SW 1271 (cell line): ENCODE measurements at regions not wholly inside any gene's neighbourhood (a gene's known extent, or its start where the extent isn't known, plus 50 kb on each side); places are given as distances from the start of the nearest gene placed in this dataset.

Experiments used
- DNase-seq, 2 experiments: peaks; one replicate each; lab custom pipeline; 2025; lab: John Stamatoyannopoulos, UW

- no peak for DNase-seq
Measured at GRCh38 chr3:194925614-194926013, 239.9 kb downstream of the FAM43A start.

GRCh38 chr3:194928227-194928626, 242.5 kb downstream of the FAM43A start:
- no peak for DNase-seq

GRCh38 chr3:194928831-194929577, 243.3 kb downstream of the FAM43A start:
- no peak for DNase-seq

- no peak for DNase-seq
Measured at GRCh38 chr3:194929578-194929960, 243.9 kb downstream of the FAM43A start.

GRCh38 chr3:194930377-194931204, 244.9 kb downstream of the FAM43A start:
- DNase-seq: peak in 1 of 2 experiments; percentile 46

- no peak for DNase-seq
Measured at GRCh38 chr3:194931347-194931746, 245.7 kb downstream of the FAM43A start.

GRCh38 chr3:194931865-194932264, 246.2 kb downstream of the FAM43A start:
- no peak for DNase-seq

GRCh38 chr3:194933465-194933864, 247.8 kb downstream of the FAM43A start:
- DNase-seq: no peak

- DNase-seq: no peak
Measured at GRCh38 chr3:194935061-194935460, 249.4 kb downstream of the FAM43A start.

GRCh38 chr3:194935632-194936470, 250.2 kb downstream of the FAM43A start:
- no peak for DNase-seq

- no peak for DNase-seq
Measured at GRCh38 chr3:194936659-194937058, 251.0 kb downstream of the FAM43A start.

- DNase-seq: no peak
Measured at GRCh38 chr3:194937144-194937543, 251.5 kb downstream of the FAM43A start.

GRCh38 chr3:194937882-194938321, 252.2 kb downstream of the FAM43A start:
- DNase-seq: no peak

GRCh38 chr3:194938845-194939531, 253.3 kb downstream of the FAM43A start:
- DNase-seq: no peak

GRCh38 chr3:194939532-194939909, 253.8 kb downstream of the FAM43A start:
- no peak for DNase-seq

- DNase-seq: no peak
Measured at GRCh38 chr3:194939949-194940770, 254.5 kb downstream of the FAM43A start.

GRCh38 chr3:194941360-194941955, 255.8 kb downstream of the FAM43A start:
- DNase-seq: no peak

GRCh38 chr3:194941956-194942511, 256.4 kb downstream of the FAM43A start:
- no peak for DNase-seq

- no peak for DNase-seq
Measured at GRCh38 chr3:194944526-194944925, 258.8 kb downstream of the FAM43A start.

- no peak for DNase-seq
Measured at GRCh38 chr3:194945508-194945907, 259.8 kb downstream of the FAM43A start.
